ENCODE measurements at regions not wholly inside any gene's neighbourhood (a gene's known extent, or its start where the extent isn't known, plus 50 kb on each side); places are given as distances from the start of the nearest gene placed in this dataset.
"Not testable (repeated sequence)": the region's sequence is repeated elsewhere in the genome, so short reads cannot be mapped to it uniquely, and the experiment has no call there.

DNA sequence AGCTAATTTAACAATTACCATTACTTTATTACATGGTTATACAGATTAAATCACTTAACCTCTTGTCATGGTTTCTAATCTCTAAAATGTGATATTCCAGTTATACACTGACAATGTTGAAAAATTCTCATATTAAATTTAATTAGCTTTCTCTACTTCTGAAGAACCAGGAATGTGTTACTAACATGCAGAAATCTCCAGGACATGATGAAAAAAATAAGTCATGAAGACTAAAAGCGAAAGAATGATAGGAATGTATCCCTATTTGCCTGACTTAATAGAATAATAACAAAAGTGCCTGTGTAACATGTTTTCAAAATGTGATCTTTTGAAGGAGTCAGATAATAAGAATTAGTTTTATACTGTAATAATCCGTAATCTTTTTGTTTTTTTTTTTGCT lies 2823.7 kb upstream of the PCDH20 start:
- in situ Hi-C loops (cut with HindIII; ENCODE audit: low pct_unique_long_range_greater_than_20kb, low sequenced_read_pairs): no loop called here
- DNase-seq (ENCODE audit: low read depth, low spot score): no peak

DNA sequence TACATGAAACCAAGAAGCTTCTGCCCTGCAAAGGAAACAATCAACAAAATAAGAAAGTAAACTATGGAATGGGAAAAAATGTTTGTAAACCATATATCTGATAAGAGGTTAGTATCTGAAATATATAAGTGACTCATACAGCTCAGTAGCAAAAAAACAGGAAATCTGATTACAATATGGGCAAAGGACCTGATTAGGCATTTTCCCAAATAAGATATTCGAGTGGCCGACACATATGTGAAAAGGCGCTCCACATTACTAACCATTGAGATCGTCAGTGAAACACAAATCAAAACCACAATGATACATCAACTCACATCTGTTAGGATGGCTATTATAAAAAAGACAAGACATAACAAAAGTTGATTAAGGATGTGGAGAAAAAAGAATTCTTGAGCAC lies 2818.6 kb upstream of the PCDH20 start:
- in situ Hi-C loops (cut with HindIII; ENCODE audit: low pct_unique_long_range_greater_than_20kb, low sequenced_read_pairs): no loop called here
- no peak for DNase-seq (ENCODE audit: low read depth, low spot score)

DNA sequence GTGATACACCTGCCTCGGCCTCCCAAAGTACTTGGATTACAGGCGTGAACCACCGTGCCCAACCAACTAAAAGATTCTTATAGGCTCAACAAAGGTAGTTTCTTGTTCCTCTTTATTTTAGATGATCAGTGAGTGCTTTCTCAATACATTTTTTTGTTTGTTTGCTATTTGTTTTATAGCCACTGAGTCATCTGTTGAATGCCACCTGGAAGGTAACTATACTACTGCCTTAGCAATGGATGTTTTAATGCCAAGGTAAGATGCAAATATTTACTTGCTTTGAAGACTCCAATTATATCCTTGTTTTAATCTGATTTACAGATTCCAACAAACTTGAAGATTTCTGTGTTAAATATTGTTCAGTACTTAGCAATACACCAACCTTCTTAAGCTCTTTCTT lies 2807.4 kb upstream of the PCDH20 start:
- in situ Hi-C loops (cut with HindIII; ENCODE audit: low pct_unique_long_range_greater_than_20kb, low sequenced_read_pairs): no loop called here
- no peak for DNase-seq (ENCODE audit: low read depth, low spot score)

DNA sequence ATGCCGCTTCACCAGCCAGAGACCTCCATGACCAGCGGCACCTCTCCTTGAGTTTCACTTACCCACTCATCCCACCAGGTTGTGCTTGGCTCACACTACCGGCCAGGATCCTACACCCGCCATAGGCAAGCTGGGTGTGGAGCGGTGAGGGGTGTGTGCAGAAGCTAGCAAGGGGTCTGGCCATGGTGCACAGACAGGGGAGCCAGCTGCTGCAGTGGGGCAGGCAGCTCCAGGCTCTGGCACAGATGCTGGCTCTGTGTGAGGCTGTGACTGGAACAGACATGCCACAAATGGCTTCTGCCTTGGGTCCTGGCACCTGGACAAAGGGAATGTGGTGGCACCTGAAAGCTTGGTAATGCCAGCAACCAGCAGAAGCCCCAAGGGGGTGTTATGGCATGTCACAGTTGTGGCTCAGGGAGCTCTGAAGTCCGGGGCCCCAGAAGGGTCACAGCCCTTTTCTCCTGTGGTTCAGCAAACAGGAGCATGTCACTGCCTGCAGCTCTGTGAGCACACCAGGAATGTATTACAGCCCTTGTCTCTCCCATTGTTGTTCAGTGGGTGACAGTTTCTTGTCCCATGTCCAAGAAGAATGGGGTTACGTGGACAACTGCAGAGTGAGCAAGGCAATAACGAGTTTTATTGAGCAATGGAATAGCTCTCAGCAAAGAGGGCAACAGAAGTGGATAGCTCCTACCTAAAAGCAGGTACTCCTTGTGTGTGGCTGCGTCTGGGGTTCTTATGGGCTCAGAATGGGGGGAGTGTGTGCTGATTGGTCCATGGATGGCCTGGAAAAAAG lies 2791.0 kb upstream of the PCDH20 start:
- in situ Hi-C loops (cut with HindIII; ENCODE audit: low pct_unique_long_range_greater_than_20kb, low sequenced_read_pairs): no loop called here
- DNase-seq (ENCODE audit: low read depth, low spot score): no peak

DNA sequence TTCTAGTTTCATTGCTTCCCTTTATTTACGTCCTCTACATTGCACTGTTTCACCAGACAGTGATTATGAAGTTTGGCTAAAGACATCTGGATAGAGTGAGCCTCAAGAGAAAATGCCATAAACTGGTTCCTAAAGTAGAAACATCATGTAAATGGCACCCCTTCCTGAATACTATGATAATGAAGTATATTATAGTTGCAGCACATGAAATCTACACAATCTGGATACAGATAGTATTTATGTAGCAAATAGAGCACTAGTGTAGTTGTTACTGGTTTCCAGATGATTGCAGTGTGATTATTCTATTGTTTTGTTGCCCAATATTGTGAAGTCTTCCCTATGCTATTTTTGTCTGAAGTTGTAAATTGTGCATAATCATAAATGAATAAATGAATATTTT lies 2786.9 kb upstream of the PCDH20 start:
- DNase-seq (ENCODE audit: low read depth, low spot score): no peak
- in situ Hi-C loops (cut with HindIII; ENCODE audit: low pct_unique_long_range_greater_than_20kb, low sequenced_read_pairs): no loop called here

DNA sequence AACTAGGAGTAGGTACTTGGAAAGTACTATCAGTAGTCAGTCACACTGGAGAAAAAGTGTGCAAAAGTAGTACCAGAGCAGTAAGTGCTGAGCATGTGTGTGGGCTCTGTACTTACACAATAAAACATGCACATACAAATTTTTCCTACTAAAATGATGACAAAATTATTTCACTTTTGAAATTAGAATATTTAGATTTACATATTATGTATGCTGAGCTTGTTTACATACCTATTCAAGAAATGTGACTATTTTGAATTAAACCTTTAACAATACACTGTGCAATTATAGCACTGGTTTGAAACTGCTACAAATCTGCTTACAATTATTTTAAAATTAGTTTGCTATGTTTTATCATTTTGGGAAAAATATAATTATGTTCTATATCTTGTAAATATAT lies 2781.6 kb upstream of the PCDH20 start:
- no peak for DNase-seq (ENCODE audit: low read depth, low spot score)
- in situ Hi-C loops (cut with HindIII; ENCODE audit: low pct_unique_long_range_greater_than_20kb, low sequenced_read_pairs): no loop called here

DNA sequence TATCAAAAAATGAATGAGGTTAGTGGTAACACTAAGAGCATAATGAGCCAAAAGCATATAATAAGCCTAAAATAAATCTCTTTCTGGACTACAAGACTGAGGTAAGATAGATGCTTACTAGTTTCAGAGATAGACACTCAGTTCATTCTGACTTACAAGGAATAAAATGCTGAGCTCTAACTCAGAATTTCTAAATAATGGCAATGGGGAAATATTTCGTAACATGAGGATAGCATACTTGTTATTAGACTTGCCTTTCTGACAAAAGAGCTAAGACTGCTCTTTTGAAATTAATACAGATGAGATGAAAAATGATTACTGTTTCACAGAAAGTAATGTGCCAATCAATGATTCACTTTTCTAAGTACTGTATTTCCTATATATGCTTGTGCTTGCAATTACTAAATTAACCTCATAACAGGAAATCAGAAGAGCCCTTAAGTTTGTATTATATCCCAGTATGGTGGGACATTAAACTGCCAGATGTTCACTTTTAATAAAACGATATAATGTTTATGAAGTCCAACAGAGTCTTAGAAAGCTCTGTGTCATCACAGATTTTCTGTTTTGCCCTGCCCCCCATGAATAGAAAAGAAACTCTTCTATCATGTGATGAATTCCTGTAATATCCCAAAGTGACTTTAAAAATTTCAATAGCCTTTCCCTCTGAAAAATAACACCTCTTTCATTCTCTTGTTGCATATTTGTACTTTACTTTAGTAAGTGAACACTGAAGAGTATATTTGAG lies 2771.0 kb upstream of the PCDH20 start:
- in situ Hi-C loops (cut with HindIII; ENCODE audit: low pct_unique_long_range_greater_than_20kb, low sequenced_read_pairs): no loop called here
- DNase-seq (ENCODE audit: low read depth, low spot score): no peak

DNA sequence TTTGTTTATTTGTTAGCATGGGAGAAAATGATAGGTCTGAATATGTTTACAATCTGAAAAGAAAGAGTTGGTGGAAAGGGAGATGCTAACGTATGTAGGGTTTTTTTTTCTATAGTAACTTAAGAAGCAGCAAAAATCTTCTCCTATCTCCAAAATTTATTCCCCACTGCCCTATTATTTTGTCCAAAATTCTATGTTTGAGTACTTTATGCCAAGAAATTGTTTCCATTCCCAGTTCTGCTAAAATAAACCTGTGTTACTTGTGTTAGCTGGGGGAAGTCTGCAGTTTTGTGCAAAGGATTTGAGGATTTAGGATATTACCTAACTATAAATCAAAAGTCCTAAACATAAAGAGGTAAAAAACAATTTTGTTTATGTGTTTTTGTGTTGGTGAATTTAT lies 2770.4 kb upstream of the PCDH20 start:
- in situ Hi-C loops (cut with HindIII; ENCODE audit: low pct_unique_long_range_greater_than_20kb, low sequenced_read_pairs): no loop called here

DNA sequence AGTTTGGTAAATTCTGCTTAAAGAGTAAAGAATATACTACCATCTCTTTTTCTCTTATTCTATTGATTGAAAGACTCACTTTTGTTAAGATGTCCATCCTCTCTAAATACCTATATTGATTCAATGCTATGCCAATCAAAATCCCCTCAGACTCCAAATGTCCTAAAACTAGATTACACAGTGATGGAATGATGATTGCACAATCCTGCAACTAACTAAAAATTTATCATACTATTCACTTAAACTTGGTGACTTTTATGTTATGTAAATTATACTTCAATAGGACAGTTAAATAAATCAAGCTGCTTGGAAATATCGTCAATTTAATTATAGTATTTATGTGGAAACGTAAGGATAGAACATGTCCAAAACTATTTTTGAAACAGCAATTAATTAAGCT lies 2765.1 kb upstream of the PCDH20 start:
- in situ Hi-C loops (cut with HindIII; ENCODE audit: low pct_unique_long_range_greater_than_20kb, low sequenced_read_pairs): no loop called here
- no peak for DNase-seq (ENCODE audit: low read depth, low spot score)

More for the DNA sequence above, 2770.4 kb upstream of the PCDH20 start:
- no peak for DNase-seq (ENCODE audit: low read depth, low spot score)

DNA sequence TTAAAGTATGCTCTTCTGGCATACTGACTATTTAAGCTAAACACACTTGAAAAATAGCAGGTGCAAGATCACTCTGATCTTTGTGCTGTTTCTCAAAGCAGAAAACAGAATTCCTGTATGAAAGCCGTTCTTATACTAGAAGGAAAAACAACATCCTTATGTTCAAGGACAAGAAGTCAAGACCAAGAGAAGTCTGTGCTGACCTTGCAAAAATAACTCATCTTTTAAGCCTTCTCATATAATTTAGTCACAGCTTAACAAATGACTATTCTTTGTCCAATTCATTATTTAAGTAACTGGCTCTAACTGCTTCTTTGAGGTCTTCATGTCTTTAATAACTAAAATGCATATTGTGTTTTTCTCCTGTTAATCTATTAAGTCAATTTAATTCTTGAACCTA lies 2750.2 kb upstream of the PCDH20 start:
- no peak for DNase-seq (ENCODE audit: low read depth, low spot score)
- in situ Hi-C loops (cut with HindIII; ENCODE audit: low pct_unique_long_range_greater_than_20kb, low sequenced_read_pairs): no loop called here

DNA sequence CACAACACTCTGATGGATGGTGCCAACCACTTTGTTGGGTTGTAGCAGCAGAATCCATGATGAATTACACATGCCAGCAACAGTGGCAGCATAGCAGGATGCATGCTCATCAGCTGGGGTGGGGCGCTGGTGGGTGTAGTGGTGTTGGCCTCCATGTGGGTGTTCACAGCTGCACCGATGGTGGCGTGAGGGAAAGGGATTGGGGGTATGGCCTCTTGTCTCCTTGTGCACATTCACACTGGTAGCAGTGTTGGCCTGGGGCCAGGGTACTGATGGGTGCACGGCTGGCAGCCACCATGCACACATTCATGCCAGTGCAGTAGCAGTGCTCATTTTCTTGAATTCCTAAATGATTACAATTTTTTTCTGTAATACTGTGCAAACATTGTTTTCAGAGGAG lies 2748.8 kb upstream of the PCDH20 start:
- DNase-seq (ENCODE audit: low read depth, low spot score): no peak
- in situ Hi-C loops (cut with HindIII; ENCODE audit: low pct_unique_long_range_greater_than_20kb, low sequenced_read_pairs): no loop called here

DNA sequence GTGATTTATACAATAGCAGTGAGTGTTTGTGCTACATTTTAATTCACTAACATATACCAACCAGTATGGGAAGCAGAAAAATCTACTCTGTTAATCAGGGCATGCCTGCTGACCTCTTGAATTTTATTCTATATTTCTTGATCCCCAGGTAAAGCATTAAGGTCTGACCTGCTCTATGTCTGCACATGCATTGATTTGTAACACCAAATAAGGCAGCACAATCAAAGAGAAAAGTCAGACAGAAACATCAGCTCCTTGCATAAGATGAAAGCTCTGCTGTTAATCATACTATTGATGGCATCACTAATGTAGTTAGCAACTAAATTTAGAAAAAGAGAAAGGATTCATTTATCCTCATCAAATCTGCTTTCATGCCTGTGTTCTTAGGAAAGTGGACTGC lies 2744.8 kb upstream of the PCDH20 start:
- no peak for DNase-seq (ENCODE audit: low read depth, low spot score)
- in situ Hi-C loops (cut with HindIII; ENCODE audit: low pct_unique_long_range_greater_than_20kb, low sequenced_read_pairs): no loop called here

DNA sequence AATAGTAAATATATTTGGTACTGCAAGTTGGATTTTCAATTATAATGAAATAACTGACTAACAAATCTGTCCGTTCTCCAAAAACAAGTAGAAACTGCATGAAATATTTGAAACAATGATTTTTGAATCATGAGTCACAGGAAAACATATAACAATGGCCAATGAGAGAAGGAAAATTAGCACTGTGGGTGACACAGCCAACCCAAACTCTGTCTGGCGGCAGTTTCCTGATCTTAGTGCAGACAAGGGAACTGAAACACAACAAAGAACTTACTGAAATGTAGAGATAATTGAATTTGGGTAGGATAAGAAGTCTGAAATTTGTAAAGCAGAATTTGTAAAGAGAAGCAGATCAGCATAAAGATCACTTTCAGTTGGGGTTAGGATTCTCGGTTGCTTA lies 2743.3 kb upstream of the PCDH20 start:
- in situ Hi-C loops (cut with HindIII; ENCODE audit: low pct_unique_long_range_greater_than_20kb, low sequenced_read_pairs): no loop called here
- DNase-seq (ENCODE audit: low read depth, low spot score): no peak

DNA sequence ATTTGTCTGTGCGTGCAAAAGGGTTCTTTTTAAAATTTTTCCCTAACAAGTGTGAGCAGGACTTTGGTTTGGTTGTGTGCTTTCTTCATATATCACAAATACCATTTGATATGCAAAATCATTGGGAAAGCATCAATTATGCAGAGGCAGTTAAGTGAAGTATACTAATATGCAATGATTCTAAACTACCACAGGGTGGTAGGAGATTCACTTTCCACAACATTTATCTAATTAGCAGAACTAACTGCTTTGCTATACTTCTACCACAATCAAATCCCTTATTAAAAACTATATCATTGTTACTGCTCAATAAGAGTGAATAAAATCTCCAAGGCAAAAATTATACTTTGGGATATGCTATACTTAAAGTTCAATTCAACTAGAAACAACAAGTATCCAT lies 2738.9 kb upstream of the PCDH20 start:
- peak; percentile 20 for DNase-seq (ENCODE audit: low read depth, low spot score)
- in situ Hi-C loops (cut with HindIII; ENCODE audit: low pct_unique_long_range_greater_than_20kb, low sequenced_read_pairs): no loop called here

DNA sequence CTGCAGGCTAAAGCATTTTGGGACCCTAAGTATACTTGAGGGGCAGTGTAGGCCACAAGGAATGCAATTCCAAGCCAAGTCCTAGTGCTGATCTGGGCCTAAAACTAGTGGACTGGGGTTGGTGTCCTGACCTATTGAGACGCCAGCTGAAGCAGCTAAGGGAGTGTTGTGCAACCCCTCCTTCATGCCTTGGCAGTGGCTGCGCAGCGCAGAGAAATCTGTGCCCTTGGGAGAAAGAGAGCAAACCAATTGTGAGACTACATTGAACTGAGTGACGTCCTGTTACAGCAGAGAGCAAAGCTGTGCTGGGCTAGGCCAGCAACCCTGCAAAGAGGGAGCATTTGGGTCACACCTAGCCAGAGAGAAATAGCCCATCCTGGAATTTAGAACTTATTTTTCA lies 2715.0 kb upstream of the PCDH20 start:
- in situ Hi-C loops (cut with HindIII; ENCODE audit: low pct_unique_long_range_greater_than_20kb, low sequenced_read_pairs): no loop called here
- DNase-seq (ENCODE audit: low read depth, low spot score): no peak

DNA sequence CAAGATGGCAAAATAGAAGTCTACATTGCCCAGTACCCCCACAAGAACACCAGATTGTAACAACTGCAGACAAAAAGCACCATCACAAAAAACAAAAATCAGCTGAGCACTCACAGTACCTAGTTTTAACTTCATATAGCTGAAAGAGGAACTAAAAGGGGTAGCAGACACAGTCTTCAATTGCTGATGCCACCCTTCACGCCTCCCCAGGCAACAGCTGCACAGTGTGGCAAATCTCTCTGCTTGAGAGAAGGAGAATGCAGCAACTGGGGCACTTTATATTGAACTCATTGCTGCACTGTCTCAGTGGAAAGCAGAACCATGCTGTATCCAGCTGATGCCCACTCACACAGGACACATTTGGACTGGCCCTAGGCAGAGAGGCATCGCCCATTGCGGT lies 2714.5 kb upstream of the PCDH20 start:
- in situ Hi-C loops (cut with HindIII; ENCODE audit: low pct_unique_long_range_greater_than_20kb, low sequenced_read_pairs): no loop called here
- no peak for DNase-seq (ENCODE audit: low read depth, low spot score)

DNA sequence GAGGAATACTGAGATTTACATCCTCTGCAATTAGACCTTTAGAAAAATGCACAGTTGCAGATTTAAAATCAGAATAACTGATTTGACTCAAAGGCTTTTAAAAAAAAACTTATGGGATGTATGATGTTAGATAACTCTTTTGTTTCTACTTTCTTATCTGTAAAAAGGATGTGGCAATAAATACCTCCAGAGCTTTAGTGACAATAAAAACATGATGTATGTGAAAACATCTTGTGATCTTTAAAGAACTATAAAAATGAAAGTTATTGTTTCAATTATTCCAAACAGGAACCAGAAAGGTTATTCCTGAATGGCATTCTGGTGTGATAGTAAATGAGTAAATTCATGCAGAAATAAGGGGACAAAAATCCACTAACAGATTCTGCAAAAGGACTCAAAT lies 2712.2 kb upstream of the PCDH20 start:
- in situ Hi-C loops (cut with HindIII; ENCODE audit: low pct_unique_long_range_greater_than_20kb, low sequenced_read_pairs): no loop called here
- no peak for DNase-seq (ENCODE audit: low read depth, low spot score)

DNA sequence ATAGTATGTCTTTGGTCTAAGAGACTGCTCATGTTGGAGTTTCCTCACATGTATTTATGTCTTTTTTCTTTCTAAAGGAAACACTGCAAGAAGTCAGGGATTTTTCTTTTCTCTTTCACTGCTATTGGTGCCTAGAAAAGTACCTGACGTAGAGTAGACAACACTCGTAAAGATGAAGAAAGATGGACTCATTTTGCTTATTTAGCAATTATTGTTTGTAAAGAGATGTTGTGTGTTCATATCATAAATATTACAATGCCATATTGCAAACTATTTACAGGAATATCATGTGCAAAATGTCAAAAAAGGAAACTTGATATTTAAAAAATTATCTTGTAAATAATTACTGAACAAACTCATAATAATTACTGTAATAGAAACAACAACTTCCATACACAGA lies 2711.5 kb upstream of the PCDH20 start:
- in situ Hi-C loops (cut with HindIII; ENCODE audit: low pct_unique_long_range_greater_than_20kb, low sequenced_read_pairs): no loop called here
- DNase-seq (ENCODE audit: low read depth, low spot score): no peak

DNA sequence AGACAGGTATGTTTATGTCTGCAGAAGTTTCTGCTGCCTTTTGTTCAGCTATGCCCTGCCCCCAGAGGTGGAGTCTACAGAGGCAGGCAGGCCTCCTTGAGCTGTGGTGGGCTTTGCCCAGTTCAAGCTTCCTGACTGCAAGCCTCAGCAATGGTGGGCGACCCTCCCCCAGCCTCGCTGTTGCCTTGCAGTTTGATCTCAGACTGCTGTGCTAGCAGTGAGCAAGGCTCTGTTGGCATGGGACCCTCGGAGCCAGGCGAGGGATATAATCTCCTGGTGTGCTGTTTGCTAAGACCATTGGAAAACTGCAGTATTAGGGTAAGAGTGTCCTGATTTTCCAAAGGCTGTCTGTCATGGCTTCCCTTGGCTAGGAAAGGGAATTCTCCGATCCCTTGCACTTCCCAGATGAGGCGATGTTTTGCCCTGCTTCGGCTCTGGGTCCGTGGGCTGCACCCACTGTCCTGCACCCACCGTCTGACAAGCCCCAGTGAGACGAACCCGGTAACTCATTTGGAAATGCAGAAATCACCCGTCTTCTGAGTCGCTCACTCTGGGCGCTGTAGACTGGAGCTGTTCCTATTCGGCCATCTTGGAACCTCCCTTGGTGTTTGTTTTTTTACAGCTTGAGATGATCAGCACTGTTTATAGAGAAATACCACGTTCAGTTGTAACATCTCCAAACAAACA lies 2705.5 kb upstream of the PCDH20 start:
- DNase-seq (ENCODE audit: low read depth, low spot score); in situ Hi-C loops (cut with HindIII; ENCODE audit: low pct_unique_long_range_greater_than_20kb, low sequenced_read_pairs): not testable (repeated sequence)

All from SK-MEL-5 (cell line).